ENCODE measurements at regions not wholly inside any gene's neighbourhood (a gene's known extent, or its start where the extent isn't known, plus 50 kb on each side); places are given as distances from the start of the nearest gene placed in this dataset.

- Histone ChIP-seq H3K27ac (ENCODE audit: extremely low read depth, low read depth, low read length) (no peak overlapping the region), H3K4me1 (ENCODE audit: control insufficient read depth, insufficient read depth, low read length) (no peaks in the 10 kb centered on the region), H3K36me3 (ENCODE audit: control insufficient read depth in 2 of 2, insufficient read depth in 1 of 2, low read length in 2 of 2) (no peaks in the 10 kb centered on the region), H3K9me3 (ENCODE audit: control insufficient read depth, insufficient read depth, low read depth, low read length) (no peaks in the 10 kb centered on the region), H3K4me3 (ENCODE audit: low read depth, low read length) (no peak overlapping the region)
- CTCF ChIA-PET, result no interaction called here
- TF ChIP-seq ZNF175 (tag by site-specific recombination; IDR thresholded peaks at IDR 0.05) (no peak), INSM2 (tag by site-specific recombination; IDR thresholded peaks at IDR 0.05) (no peak), ZNF416 (tag by site-specific recombination; IDR thresholded peaks at IDR 0.05) (no peak), ZNF660 (tag by site-specific recombination; IDR thresholded peaks at IDR 0.05) (no peak), KLF8 (tag by site-specific recombination; IDR thresholded peaks at IDR 0.05) (no peak), ZNF16 (tag by site-specific recombination; IDR thresholded peaks at IDR 0.05; ENCODE audit: low read depth) (no peak)
- POLR2A ChIA-PET, result no interaction called here
Observed at GRCh38 chr3:66598168-66598567, 97.3 kb upstream of the LRIG1 start.

GRCh38 chr3:66602237-66602636 lies 101.4 kb upstream of the LRIG1 start:
- Histone ChIP-seq H3K4me3 (ENCODE audit: low read depth, low read length) (no peak overlapping the region), H3K27ac (ENCODE audit: extremely low read depth, low read depth, low read length) (no peak overlapping the region), H3K36me3 (ENCODE audit: control insufficient read depth in 2 of 2, insufficient read depth in 1 of 2, low read length in 2 of 2) (no peaks in the 10 kb centered on the region), H3K4me1 (ENCODE audit: control insufficient read depth, insufficient read depth, low read length) (no peaks in the 10 kb centered on the region), H3K9me3 (ENCODE audit: control insufficient read depth, insufficient read depth, low read depth, low read length) (no peaks in the 10 kb centered on the region)
- no peak for TF ChIP-seq GLIS1 (tag by site-specific recombination; IDR thresholded peaks at IDR 0.05)
- TF ChIP-seq ZNF140 (tag by site-specific recombination; IDR thresholded peaks at IDR 0.05), result no peak
- no peak for TF ChIP-seq ZNF248 (tag by site-specific recombination; IDR thresholded peaks at IDR 0.05)
- no peak for TF ChIP-seq KLF9 (tag by site-specific recombination; IDR thresholded peaks at IDR 0.05; ENCODE audit: low read depth)
- no peak for TF ChIP-seq ZNF266 (tag by site-specific recombination; IDR thresholded peaks at IDR 0.05; ENCODE audit: low read depth)
- TF ChIP-seq ZNF416 (tag by site-specific recombination; IDR thresholded peaks at IDR 0.05), result no peak
- TF ChIP-seq GLIS2 (tag by site-specific recombination; IDR thresholded peaks at IDR 0.05), result no peak
- no peak for TF ChIP-seq ZNF239 (tag by site-specific recombination; IDR thresholded peaks at IDR 0.05)
- no peak for TF ChIP-seq ZBTB7A (tag by site-specific recombination; IDR thresholded peaks at IDR 0.05; ENCODE audit: low read depth)
- TF ChIP-seq ZNF843 (tag by site-specific recombination; IDR thresholded peaks at IDR 0.05), result no peak
- TF ChIP-seq ZNF394 (tag by site-specific recombination; IDR thresholded peaks at IDR 0.05; ENCODE audit: borderline replicate concordance), result no peak
- TF ChIP-seq OSR2 (tag by site-specific recombination; IDR thresholded peaks at IDR 0.05), result no peak
- TF ChIP-seq AEBP2 (tag by site-specific recombination; IDR thresholded peaks at IDR 0.05; ENCODE audit: borderline replicate concordance), result no peak
- TF ChIP-seq KLF16 (tag by site-specific recombination; IDR thresholded peaks at IDR 0.05), result no peak
- no peak for TF ChIP-seq ZBTB21 (tag by site-specific recombination; IDR thresholded peaks at IDR 0.05)
- no peak for TF ChIP-seq ZNF624 (tag by site-specific recombination; IDR thresholded peaks at IDR 0.05)
- ChIA-PET POLR2A (no interaction called here), CTCF (no interaction called here)

GRCh38 chr3:66602691-66603090 lies 101.9 kb upstream of the LRIG1 start:
- CTCF ChIA-PET, result no interaction called here
- Histone ChIP-seq H3K4me1 (ENCODE audit: control insufficient read depth, insufficient read depth, low read length) (no peaks in the 10 kb centered on the region), H3K4me3 (ENCODE audit: low read depth, low read length) (no peak overlapping the region), H3K9me3 (ENCODE audit: control insufficient read depth, insufficient read depth, low read depth, low read length) (no peaks in the 10 kb centered on the region), H3K27ac (ENCODE audit: extremely low read depth, low read depth, low read length) (no peak overlapping the region), H3K36me3 (ENCODE audit: control insufficient read depth in 2 of 2, insufficient read depth in 1 of 2, low read length in 2 of 2) (no peaks in the 10 kb centered on the region)
- POLR2A ChIA-PET, result no interaction called here
- no peak for TF ChIP-seq ZNF830 (tag by site-specific recombination; IDR thresholded peaks at IDR 0.05; ENCODE audit: low read depth)
- no peak for TF ChIP-seq ZBTB11 (tag by site-specific recombination; conservative IDR thresholded peaks at IDR 0.05; ENCODE audit: low read depth)
- TF ChIP-seq ZNF658 (tag by site-specific recombination; IDR thresholded peaks at IDR 0.05), result no peak
- no peak for TF ChIP-seq MZF1 (tag by site-specific recombination; IDR thresholded peaks at IDR 0.05; ENCODE audit: borderline replicate concordance)
- no peak for TF ChIP-seq ZNF37A (tag by site-specific recombination; IDR thresholded peaks at IDR 0.05)
- no peak for TF ChIP-seq ZFP41 (tag by site-specific recombination; IDR thresholded peaks at IDR 0.05; ENCODE audit: borderline replicate concordance)
- no peak for TF ChIP-seq ZNF837 (tag by site-specific recombination; IDR thresholded peaks at IDR 0.05)
- no peak for TF ChIP-seq ZNF239 (tag by site-specific recombination; IDR thresholded peaks at IDR 0.05)

All from HEK293 (cell line).